ENCODE measurements at regions not wholly inside any gene's neighbourhood (a gene's known extent, or its start where the extent isn't known, plus 50 kb on each side); places are given as distances from the start of the nearest gene placed in this dataset.
A peak's percentile ranks its signal among the peaks of the same experiment; 100 is the strongest.
"Not testable (repeated sequence)": the region's sequence is repeated elsewhere in the genome, so short reads cannot be mapped to it uniquely, and the experiment has no call there.

- DNase-seq, result no peak
Observed at GRCh38 chr4:60721685-60722084, 478.4 kb upstream of the ADGRL3 start.

- no peak for DNase-seq
Observed at GRCh38 chr4:60723796-60724195, 476.3 kb upstream of the ADGRL3 start.

DNA sequence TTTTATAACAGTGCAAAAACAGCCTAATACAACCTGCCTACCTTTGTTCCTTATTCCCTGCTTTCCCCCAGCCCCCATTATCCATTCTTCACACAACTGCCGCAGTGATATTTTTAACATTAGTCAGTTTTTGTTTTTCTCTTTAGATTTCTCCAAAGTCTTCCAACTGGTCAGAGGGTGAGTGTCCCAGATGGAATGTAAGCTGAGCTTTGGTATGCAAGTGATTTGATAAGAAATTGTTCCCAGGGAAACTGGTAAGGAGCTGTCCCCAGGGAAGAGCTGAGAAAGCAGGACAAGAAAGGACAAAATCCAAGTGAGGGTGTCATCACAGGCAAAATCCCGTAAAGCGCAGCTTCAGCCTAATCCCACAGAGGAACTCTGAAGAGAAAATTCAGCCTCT lies 475.5 kb upstream of the ADGRL3 start:
- DNase-seq, result no peak

DNA sequence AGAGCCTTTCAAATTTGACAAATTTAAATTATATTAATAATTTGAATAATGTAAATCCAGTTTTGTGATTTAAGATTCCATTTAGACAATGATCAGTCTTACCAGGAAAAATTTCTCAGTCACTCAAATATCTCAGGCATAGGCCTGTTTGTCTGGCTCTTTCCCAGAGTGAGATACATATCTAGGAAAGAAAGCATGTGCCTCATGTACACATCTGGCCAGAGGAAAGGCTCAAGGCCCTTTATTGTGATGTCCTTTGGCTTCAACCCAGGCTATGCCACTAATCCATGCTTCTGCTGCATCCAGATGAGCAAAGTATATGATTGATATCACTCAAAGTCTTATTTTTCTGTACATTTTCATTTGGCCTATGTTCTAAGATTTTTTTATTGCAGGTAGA lies 473.3 kb upstream of the ADGRL3 start:
- no peak for DNase-seq

GRCh38 chr4:60729194-60729593 lies 470.9 kb upstream of the ADGRL3 start:
- no peak for DNase-seq

DNA sequence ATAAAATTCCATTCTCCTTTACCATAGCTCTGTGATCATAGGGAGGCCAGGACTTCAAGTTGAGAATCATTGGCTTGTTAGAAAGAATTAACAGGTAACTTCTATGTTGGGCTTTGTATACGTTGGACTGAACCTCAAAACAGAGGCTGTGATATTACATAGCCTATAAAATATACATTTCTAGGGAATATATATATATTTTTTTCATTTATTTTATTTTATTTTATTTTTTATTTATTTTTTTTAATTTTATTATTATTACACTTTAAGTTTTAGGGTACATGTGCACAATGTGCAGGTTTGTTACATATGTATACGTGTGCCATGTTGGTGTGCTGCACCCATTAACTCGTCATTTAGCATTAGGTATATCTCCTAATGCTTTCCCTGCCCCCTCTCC lies 470.4 kb upstream of the ADGRL3 start:
- DNase-seq, result not testable (repeated sequence)

- no peak for DNase-seq
Observed at GRCh38 chr4:60737858-60738257, 462.3 kb upstream of the ADGRL3 start.

DNA sequence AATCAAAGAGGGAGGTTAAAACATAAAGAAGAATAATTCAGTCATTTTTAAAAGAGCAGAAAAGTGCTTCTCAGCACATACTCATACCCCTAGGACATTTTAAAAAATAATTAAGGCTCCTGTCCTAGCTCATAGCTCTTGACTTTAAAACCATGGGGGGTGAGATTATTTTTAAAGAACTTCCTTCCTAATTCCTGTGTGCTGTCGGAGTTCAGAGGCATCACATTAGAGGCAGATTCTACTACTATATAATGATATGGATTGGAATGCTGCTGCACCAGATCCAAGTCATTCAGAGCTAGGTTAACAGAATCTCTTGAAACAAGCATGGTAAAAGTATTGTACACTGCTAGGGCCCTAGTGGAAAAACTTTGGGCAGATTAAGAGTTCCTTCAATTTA lies 456.5 kb upstream of the ADGRL3 start:
- DNase-seq, result no peak

- no peak for DNase-seq
Observed at GRCh38 chr4:60744767-60745166, 455.4 kb upstream of the ADGRL3 start.

DNA sequence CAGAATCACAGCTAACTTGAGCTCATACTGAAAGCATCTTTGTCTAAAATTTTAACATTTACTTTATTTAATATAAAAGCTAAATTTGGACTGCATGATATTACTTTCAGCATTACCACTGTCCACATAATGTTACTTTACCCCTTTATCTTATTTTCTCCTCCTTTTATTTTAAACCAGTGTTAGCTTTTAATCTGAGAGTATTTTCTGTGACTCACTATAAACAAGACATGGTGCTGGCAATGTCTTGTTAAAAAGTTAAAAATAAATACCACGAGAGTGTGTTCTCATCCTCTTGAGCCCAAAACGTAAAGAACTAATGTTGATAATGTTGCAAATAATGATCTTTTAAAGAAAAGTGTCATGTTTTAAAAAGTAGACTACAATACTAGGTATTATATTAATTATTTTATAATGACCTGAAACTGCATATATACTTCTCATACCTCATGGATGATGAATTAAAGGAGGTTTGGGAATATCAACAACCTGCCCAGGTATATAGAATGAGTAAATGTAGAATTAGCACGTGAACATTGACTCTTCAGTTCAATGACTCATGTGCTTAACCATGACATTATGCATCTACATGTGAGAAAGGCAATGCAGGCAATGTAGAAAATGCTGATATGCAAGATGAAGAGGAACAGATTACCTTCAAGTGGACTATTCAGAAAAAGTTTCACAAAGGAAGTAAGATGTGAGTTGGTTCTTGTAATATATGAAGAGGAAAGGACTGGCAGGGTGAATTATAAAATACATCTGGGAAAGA lies 454.1 kb upstream of the ADGRL3 start:
- no peak for DNase-seq

DNA sequence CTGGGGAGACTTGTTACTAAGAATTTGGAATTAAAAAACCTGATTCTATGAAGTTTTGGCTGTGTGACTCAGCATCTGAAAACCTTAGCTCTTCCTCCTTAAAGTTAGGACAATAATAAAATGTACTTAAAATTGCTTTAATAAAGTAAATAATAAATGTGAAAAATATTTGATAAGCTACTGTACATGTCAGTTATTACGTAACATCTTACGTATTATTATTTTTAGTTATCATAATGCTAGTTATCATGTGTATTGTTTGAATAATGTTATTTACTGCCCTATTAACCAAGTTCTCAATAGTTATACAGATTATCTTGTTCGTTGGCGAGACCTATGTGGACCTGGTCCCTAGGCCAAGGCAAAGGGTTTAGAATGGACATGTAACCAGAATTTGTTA lies 449.2 kb upstream of the ADGRL3 start:
- DNase-seq, result no peak

- DNase-seq, result no peak
Observed at GRCh38 chr4:60757986-60758680, 442.0 kb upstream of the ADGRL3 start.

DNA sequence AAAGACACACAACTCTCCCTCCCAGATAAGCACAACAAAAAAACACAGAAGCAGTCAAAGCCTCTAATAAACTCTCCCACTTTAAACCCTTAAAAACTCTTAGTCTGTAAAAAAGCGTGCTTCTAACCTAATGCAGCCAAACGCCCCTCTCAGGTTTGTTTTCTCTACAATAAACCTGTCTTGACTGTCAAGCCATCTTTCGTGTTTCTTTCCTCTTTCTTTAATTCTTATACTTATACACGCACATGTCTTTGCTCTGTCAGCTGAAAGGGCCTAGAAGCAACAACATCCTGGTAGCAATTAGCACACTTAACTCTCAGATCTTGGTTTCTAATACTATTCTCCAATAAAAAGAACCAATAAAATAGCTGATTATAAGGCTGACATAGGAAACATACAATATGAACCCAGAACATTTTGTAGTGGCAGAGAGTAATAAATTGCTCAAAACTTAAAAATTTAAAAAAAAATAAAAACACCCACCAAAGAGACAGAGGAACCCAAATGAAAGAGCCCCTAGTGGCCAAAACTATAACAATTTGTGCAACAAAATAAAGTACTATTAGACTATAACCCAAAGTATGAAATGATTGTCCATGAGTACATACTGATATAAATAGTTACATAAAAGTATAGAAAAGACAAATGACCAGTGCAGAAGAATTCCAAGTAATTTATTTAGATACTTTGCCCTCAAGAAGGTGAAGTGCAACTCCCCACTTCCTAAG lies 440.4 kb upstream of the ADGRL3 start:
- DNase-seq, result no peak

GRCh38 chr4:60780874-60781273 lies 419.3 kb upstream of the ADGRL3 start:
- no peak for DNase-seq

DNA sequence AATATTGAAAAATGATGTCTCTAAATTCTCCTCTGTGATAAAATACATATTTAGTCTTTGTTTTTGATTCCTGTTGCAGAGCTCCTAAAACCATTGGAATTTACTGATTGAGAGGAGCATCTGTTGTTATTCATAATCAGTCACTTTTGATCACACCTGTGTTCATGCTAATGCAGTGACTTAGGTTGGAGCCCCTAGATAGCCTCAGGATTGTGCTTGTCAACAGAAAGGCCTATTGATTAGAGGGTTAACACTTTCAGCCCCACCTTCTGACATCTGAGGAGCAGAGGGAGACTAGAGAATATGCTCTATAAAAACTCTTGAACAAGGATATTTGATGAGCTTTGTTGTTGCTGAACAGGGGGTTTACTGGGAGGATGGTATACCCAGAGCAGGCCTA lies 409.5 kb upstream of the ADGRL3 start:
- DNase-seq, result no peak

- DNase-seq, result no peak
Observed at GRCh38 chr4:60794372-60794771, 405.8 kb upstream of the ADGRL3 start.

DNA sequence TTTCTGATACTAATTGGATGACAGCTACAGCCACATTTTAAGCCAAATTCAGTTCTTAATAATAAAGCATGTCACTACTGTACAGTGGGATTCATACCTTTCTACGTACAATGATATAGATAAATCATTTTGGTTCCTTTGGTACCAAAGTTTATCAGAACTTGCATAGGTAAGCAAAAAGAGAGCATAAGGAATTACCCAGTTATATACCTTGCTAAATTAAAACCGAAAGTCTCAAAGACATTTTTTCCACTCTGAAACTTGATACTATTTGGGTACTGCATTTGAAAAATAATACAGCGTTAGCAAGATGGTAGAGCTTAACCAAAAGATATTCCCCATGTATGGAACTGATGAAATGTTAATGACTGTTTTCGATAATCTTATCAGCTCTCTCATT lies 400.9 kb upstream of the ADGRL3 start:
- DNase-seq, result no peak

GRCh38 chr4:60800701-60801100 lies 399.4 kb upstream of the ADGRL3 start:
- no peak for DNase-seq

GRCh38 chr4:60805500-60806313 lies 394.4 kb upstream of the ADGRL3 start:
- DNase-seq, result peak; percentile 30

DNA sequence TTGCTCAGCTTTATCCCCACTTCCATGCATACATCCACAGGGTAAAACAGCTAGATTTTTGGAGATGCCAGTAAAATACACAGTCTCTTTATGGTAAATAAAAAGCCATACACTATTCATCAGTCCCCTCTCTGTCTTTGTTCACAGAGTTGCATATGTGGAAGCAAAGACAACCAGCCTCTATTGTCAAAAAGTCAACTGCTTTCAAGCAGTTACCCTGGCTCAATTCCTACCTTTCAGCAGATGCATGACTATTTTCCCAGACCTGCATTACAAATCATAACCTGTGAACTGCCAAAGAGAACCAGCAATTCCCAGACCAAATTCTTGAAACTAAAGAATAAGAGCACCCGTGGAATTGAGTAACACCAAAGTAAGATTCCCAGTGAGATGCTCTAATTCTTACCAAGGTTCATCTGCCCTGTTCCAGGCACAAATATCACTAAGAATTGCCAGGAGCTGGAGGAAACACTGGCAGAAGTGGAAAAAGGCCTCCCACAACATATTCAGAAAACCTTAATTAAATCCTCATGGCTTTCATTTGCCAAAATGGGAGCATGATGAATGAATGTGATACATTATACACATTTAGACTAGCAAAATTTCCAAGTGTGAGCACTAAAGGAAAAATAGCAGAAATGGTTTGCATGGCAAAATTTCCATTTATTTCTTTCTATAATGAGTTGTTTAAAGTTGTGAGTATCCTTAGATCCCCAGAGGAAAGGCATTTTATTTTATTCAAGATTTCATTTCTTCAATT lies 391.2 kb upstream of the ADGRL3 start:
- DNase-seq, result no peak

DNA sequence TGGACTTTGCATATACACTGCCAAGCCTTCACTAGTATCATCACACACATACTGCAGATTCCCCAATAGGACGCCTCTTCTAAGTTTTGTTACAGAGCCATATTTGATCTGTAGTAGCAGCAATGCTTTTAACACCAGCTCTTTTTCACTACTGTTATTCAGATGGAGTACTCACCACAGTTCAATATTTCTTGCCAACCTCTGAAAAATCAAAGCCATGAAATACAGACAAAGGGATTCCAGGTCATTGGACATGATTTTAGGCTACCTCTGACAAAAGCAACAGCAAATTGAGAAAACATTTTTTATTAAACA lies 390.7 kb upstream of the ADGRL3 start:
- no peak for DNase-seq

DNA sequence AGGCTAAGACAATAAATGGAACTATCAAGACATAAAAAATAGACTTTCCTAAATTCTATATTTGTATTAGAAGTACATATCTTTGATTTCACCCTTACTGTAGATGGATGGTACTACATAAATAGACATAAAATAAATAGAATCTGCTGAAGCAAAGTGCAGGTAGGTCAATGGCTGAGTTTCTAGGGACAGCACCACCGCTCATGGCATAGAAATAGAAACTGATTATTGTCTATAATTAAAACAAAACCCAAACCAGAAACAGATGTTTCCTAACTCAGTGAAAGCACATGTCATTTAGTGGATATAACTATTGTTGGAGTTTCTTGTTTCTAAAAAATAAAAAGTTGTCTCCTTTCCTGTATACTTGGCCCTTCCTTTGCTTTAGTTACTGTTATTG lies 387.3 kb upstream of the ADGRL3 start:
- DNase-seq, result no peak

DNA sequence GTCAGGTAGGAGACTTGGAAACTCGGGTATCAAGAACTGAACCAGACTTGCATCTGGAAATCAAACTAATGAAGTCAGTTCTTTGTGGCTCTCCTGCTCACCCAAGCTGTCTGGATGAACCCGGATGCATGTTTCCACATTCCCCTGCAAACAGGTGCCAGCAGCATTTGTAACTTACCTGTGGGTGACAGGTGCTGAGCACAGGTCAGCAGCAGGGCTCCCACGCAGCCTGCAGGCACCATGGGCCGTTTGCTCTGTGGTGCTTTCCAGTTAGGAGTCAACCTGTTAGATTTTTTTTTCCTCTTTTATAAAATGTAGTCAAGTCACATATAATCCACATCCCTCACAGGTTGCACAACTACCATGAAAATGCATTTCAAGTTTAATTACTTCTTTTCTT lies 385.6 kb upstream of the ADGRL3 start:
- no peak for DNase-seq
